ENCODE measurements at regions not wholly inside any gene's neighbourhood (a gene's known extent, or its start where the extent isn't known, plus 50 kb on each side); places are given as distances from the start of the nearest gene placed in this dataset.

- TF ChIP-seq POLR2A (IDR thresholded peaks at IDR 0.05) (no peak), CTCF (IDR thresholded peaks at IDR 0.05) (no peak)
Observed at GRCh38 chr4:43843501-43843900, 605.1 kb downstream of the KCTD8 start.

GRCh38 chr4:43846111-43846587 is 602.5 kb downstream of the KCTD8 start:
- no peak overlapping the region for H3K4me3 ChIP-seq
- no peaks in the 10 kb centered on the region for H3K36me3 ChIP-seq
- H3K4me1 ChIP-seq, result no peaks in the 10 kb centered on the region
- H3K27ac ChIP-seq, result no peak overlapping the region
- no peaks in the 10 kb centered on the region for H3K27me3 ChIP-seq
- TF ChIP-seq CTCF (IDR thresholded peaks at IDR 0.05) (no peak), POLR2A (IDR thresholded peaks at IDR 0.05) (no peak)
- no peaks in the 10 kb centered on the region for H3K9me3 ChIP-seq
- no peak for DNase-seq
- intact Hi-C loops (cut with DNase I; ENCODE audit: low total_unique reads), result no loop called here

More at GRCh38 chr4:43843501-43843900, 605.1 kb downstream of the KCTD8 start:
- no peak overlapping the region for H3K27ac ChIP-seq
- H3K4me3 ChIP-seq, result no peak overlapping the region
- no peaks in the 10 kb centered on the region for H3K36me3 ChIP-seq
- no peaks in the 10 kb centered on the region for H3K27me3 ChIP-seq
- intact Hi-C loops (cut with DNase I; ENCODE audit: low total_unique reads), result no loop called here
- no peaks in the 10 kb centered on the region for H3K4me1 ChIP-seq
- no peaks in the 10 kb centered on the region for H3K9me3 ChIP-seq
- no peak for DNase-seq

GRCh38 chr4:43853565-43854264 is 594.9 kb downstream of the KCTD8 start:
- intact Hi-C loops (cut with DNase I; ENCODE audit: low total_unique reads), result no loop called here
- DNase-seq, result no peak
- TF ChIP-seq POLR2A (IDR thresholded peaks at IDR 0.05) (no peak), CTCF (IDR thresholded peaks at IDR 0.05) (no peak)
- Histone ChIP-seq H3K4me1 (no peaks in the 10 kb centered on the region), H3K27ac (no peak overlapping the region), H3K9me3 (no peaks in the 10 kb centered on the region), H3K36me3 (no peaks in the 10 kb centered on the region), H3K27me3 (no peaks in the 10 kb centered on the region), H3K4me3 (no peak overlapping the region)

- Histone ChIP-seq H3K27ac (no peak overlapping the region), H3K4me3 (no peak overlapping the region), H3K36me3 (no peaks in the 10 kb centered on the region), H3K27me3 (no peaks in the 10 kb centered on the region), H3K9me3 (no peaks in the 10 kb centered on the region), H3K4me1 (no peaks in the 10 kb centered on the region)
- TF ChIP-seq POLR2A (IDR thresholded peaks at IDR 0.05) (no peak), CTCF (IDR thresholded peaks at IDR 0.05) (no peak)
- intact Hi-C loops (cut with DNase I; ENCODE audit: low total_unique reads), result no loop called here
- no peak for DNase-seq
Observed at GRCh38 chr4:43855283-43855682, 593.3 kb downstream of the KCTD8 start.

- Histone ChIP-seq H3K4me3 (no peak overlapping the region), H3K27me3 (no peaks in the 10 kb centered on the region), H3K4me1 (no peaks in the 10 kb centered on the region), H3K36me3 (no peaks in the 10 kb centered on the region), H3K27ac (no peak overlapping the region), H3K9me3 (no peaks in the 10 kb centered on the region)
- TF ChIP-seq POLR2A (IDR thresholded peaks at IDR 0.05), result no peak
- TF ChIP-seq CTCF (IDR thresholded peaks at IDR 0.05), result no peak
- no peak for DNase-seq
- intact Hi-C loops (cut with DNase I; ENCODE audit: low total_unique reads), result no loop called here
Observed at GRCh38 chr4:43864616-43865146, 583.9 kb downstream of the KCTD8 start.

Measured in uterus (tissue), 3 donors.